LNCaP clone FGC (cell line): ENCODE measurements at regions not wholly inside any gene's neighbourhood (a gene's known extent, or its start where the extent isn't known, plus 50 kb on each side); places are given as distances from the start of the nearest gene placed in this dataset.
"Not testable (repeated sequence)": the region's sequence is repeated elsewhere in the genome, so short reads cannot be mapped to it uniquely, and the experiment has no call there.

Experiments
- DNase-seq: peaks from one replicate; pipeline ENCODE4 v3.0.0-alpha.2; 2011; ENCODE audit warnings: low read depth
- H3K4me3 ChIP-seq: 2 replicates; pipeline ENCODE4 v1.5.1; 2011; ENCODE audit warnings: mild to moderate bottlenecking, low read depth, low read length, control low read depth
- TF ChIP-seq, protein P1 (sequence below): IDR thresholded peaks from 2 replicates; pipeline ENCODE4 v1.5.1; 2012; ENCODE audit warnings: mild to moderate bottlenecking; ENCODE audit not compliant: control insufficient read depth, insufficient read depth; ENCODE audit errors: extremely low read depth

DNA sequence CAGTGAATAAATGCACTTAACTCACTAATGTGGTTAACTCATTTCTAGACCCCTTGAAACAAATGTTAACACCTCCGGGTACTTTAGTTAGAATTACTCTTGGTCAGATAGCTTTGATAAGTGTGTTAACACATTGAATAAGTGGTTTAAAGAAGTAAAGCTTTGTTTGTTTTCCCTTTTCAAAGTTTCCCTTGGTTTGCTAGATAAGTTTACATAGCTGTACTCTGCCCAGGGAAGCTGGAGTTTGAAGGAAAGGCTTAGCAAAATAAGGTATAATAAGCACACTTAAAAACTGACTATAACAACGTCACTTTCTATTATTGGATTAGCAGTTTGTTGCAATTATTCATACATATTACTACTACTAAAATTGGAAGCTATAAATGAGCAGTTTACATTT is 1233.9 kb upstream of the ADGRL2 start:
- TF ChIP-seq, protein P1, sequence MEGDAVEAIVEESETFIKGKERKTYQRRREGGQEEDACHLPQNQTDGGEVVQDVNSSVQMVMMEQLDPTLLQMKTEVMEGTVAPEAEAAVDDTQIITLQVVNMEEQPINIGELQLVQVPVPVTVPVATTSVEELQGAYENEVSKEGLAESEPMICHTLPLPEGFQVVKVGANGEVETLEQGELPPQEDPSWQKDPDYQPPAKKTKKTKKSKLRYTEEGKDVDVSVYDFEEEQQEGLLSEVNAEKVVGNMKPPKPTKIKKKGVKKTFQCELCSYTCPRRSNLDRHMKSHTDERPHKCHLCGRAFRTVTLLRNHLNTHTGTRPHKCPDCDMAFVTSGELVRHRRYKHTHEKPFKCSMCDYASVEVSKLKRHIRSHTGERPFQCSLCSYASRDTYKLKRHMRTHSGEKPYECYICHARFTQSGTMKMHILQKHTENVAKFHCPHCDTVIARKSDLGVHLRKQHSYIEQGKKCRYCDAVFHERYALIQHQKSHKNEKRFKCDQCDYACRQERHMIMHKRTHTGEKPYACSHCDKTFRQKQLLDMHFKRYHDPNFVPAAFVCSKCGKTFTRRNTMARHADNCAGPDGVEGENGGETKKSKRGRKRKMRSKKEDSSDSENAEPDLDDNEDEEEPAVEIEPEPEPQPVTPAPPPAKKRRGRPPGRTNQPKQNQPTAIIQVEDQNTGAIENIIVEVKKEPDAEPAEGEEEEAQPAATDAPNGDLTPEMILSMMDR, result no peak
- DNase-seq, result no peak
- H3K4me3 ChIP-seq, result no peak overlapping the region

DNA sequence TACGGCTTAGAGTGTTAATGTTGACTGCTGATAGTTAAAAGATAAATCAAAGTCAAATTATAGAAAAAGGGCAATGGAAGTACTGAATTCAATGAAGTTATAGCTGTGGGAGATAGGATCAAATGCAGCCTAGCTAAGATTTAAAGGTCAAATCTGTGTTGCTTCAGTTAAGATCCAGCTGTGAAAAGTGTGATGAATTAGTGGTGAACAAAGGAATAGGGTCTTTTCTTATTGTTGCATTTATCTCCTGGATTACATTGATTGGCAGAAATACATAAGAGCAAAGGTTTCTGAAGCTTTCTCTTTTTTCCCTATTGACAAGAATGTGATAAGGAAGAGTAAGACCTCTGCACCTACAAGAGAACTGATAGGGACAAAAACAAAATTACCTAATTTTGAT is 1234.6 kb upstream of the ADGRL2 start:
- DNase-seq, result no peak
- H3K4me3 ChIP-seq, result no peak overlapping the region
- TF ChIP-seq, protein P1, result no peak

DNA sequence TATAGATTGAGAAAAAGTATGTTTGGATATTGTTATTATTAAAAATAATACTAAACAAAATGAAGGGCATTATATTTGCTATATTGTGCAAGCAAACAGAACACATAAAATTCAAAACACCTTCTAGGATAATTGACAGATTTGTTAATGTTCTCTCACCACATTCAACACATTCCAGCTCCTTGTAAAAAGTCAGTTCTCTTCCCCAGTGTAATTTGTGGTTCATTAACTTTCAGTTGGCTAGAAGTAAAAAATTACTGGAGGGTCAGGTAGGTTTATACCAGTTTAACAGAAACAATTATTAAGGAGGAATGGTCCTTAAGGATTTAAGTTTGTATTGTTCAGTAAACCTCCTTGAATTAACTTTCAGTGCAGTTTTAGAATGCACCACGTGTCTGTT is 1235.3 kb upstream of the ADGRL2 start:
- H3K4me3 ChIP-seq, result no peak overlapping the region
- DNase-seq, result no peak
- TF ChIP-seq, protein P1, result no peak

DNA sequence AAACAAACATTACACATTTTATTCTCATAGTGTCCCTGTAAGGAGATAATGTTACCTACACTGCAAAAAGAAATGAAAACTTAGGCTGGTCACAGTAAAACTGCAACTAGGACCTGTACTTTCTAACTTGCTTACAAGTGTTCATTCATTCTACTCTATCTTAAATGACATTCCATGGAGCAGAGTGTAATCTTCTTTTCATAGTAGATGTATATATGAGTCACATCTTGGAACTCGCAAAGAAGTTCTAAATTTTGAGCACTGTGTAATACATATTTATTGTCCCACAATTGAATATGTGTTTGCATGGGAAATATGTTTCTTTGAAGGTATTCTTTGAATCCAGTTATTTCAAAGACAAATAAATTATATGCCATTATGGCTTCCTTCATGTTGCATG is 1258.5 kb upstream of the ADGRL2 start:
- H3K4me3 ChIP-seq, result no peak overlapping the region
- no peak for DNase-seq
- TF ChIP-seq, protein P1, result no peak

DNA sequence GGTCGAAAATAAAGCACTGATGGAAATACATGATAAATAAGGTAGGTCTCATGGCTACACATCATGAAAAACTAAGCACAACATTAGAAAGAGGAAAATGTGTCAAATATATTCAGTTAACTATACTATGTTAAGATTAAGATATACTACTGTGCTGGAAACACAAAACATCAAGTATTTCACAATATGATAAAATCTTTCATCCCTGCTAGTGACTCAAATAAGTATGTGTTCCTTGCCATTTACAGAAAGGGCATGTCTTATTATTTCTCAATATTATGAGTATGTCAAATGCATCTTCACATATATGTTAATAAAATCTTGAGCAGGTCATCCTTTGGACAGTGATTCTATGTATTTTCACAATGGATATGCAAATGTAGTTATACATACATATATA is 1260.1 kb upstream of the ADGRL2 start:
- no peak overlapping the region for H3K4me3 ChIP-seq
- TF ChIP-seq, protein P1, result no peak
- DNase-seq, result no peak

DNA sequence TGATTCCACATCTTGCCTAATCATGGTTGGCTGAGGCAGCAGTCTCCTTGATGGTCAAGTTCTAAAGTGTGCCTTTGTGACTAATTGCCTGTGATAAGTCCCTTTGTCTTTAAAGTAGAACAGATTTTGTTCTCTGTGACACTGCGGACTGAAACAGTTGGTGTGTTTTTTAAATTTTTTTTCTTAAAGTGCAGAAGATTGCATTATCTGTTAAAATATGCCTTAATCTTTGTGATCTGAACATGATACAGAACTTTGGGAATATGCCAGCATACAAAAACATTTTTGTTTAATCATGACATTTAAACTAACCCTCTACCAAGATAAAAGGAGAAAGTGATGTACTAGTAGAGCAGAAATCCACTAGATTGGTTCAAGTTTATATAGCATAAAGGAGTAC is 1260.6 kb upstream of the ADGRL2 start:
- no peak overlapping the region for H3K4me3 ChIP-seq
- TF ChIP-seq, protein P1, result no peak
- no peak for DNase-seq

DNA sequence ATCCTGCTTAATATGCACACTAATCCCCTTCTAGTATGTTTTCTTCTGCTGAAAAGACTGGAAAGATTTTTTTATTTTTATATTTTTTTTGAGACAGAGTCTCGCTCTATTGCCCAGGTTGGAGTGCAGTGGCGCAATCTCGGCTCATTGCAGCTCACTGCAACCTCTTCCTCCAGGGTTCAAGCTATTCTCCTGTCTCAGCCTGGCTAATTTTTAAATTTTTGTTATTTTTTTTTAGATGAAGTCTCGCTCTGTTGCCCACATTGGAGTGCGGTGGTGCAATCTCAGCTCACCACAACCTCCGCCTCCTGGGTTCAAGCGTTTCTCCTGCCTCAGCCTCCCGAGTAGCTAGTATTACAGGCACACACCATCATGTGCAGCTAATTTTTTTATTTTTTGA is 1261.4 kb upstream of the ADGRL2 start:
- not testable (repeated sequence) for DNase-seq, H3K4me3 ChIP-seq

DNA sequence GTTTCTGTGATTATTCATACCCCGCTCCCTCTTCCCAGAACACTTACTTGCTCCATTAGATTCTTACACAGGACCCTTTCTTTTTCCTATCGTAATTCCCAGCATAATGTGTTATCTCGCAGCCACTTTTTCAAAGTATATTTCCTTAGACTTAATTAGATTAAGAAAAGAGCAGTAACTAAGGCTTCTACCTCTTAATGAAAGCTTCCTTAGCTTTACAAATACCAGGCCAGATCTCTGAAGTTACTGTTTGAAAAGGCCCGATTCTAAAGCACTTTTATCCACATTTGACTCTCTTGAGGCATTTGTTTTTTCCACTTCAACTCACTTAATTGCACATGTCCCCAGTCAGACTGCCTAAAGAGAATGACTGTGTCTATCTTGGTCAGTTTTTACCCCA is 1264.3 kb upstream of the ADGRL2 start:
- no peak overlapping the region for H3K4me3 ChIP-seq
- no peak for DNase-seq
- TF ChIP-seq, protein P1, result no peak
